SHP77 (cell line): ENCODE measurements at regions not wholly inside any gene's neighbourhood (a gene's known extent, or its start where the extent isn't known, plus 50 kb on each side); places are given as distances from the start of the nearest gene placed in this dataset.
"Not testable (repeated sequence)": the region's sequence is repeated elsewhere in the genome, so short reads cannot be mapped to it uniquely, and the experiment has no call there.

Experiments used
- DNase-seq, 2 experiments: peaks; one replicate each; lab custom pipeline; 2025; lab: John Stamatoyannopoulos, UW

- DNase-seq: no peak
These were observed 376.3 kb upstream of the DEPDC1 start for GRCh38 chr1:68873144-68873543.

GRCh38 chr1:68881330-68882194, 384.7 kb upstream of the DEPDC1 start:
- DNase-seq: peak; percentile 7 to 9

GRCh38 chr1:68889471-68889870, 392.6 kb upstream of the DEPDC1 start:
- no peak for DNase-seq

GRCh38 chr1:68890736-68891135, 393.9 kb upstream of the DEPDC1 start:
- DNase-seq: no peak

- no peak for DNase-seq
These were observed 407.6 kb upstream of the DEPDC1 start for GRCh38 chr1:68904477-68904876.

- DNase-seq: no peak
These were observed 409.5 kb upstream of the DEPDC1 start for GRCh38 chr1:68906431-68906830.

GRCh38 chr1:68907491-68907890, 410.6 kb upstream of the DEPDC1 start:
- no peak for DNase-seq

GRCh38 chr1:68908316-68908715, 411.4 kb upstream of the DEPDC1 start:
- DNase-seq: no peak

GRCh38 chr1:68916221-68916902, 419.5 kb upstream of the DEPDC1 start:
- DNase-seq: no peak

GRCh38 chr1:68917456-68917855, 420.6 kb upstream of the DEPDC1 start:
- no peak for DNase-seq

- DNase-seq: no peak
These were observed 421.7 kb upstream of the DEPDC1 start for GRCh38 chr1:68918563-68918962.

- no peak for DNase-seq
These were observed 422.2 kb upstream of the DEPDC1 start for GRCh38 chr1:68919075-68919474.

GRCh38 chr1:68923475-68924088, 426.7 kb upstream of the DEPDC1 start:
- not testable (repeated sequence) for DNase-seq

- DNase-seq: no peak
These were observed 433.2 kb upstream of the DEPDC1 start for GRCh38 chr1:68930101-68930500.

GRCh38 chr1:68936530-68936929, 439.6 kb upstream of the DEPDC1 start:
- DNase-seq: no peak

GRCh38 chr1:68938051-68938666, 441.3 kb upstream of the DEPDC1 start:
- DNase-seq: no peak

GRCh38 chr1:68950036-68950435, 453.2 kb upstream of the DEPDC1 start:
- no peak for DNase-seq

- DNase-seq: no peak
These were observed 456.4 kb upstream of the DEPDC1 start for GRCh38 chr1:68953311-68953710.

- peak; percentile 21 to 25 for DNase-seq
These were observed 458.0 kb upstream of the DEPDC1 start for GRCh38 chr1:68954841-68955240.

GRCh38 chr1:68955424-68955823, 458.5 kb upstream of the DEPDC1 start:
- no peak for DNase-seq

GRCh38 chr1:68958958-68959357, 462.1 kb upstream of the DEPDC1 start:
- no peak for DNase-seq

GRCh38 chr1:68959461-68960030, 462.7 kb upstream of the DEPDC1 start:
- no peak for DNase-seq
